CD4-positive, alpha-beta memory T cell (primary cell): ENCODE measurements at regions not wholly inside any gene's neighbourhood (a gene's known extent, or its start where the extent isn't known, plus 50 kb on each side); places are given as distances from the start of the nearest gene placed in this dataset.

ENCODE experiments used
- CTCF ChIA-PET: fragments of 350-600 bp; sonication (Branson Sonifier 250); formaldehyde crosslinking; loops from one replicate; lab custom pipeline; 2021; ENCODE audit warnings: inconsistent platforms; ENCODE audit not compliant: partially characterized antibody; lab: Charles Lee
- POLR2A ChIA-PET: fragments of 350-600 bp; sonication (Branson Sonifier 250); formaldehyde crosslinking; loops from one replicate; lab custom pipeline; 2021; ENCODE audit not compliant: partially characterized antibody; lab: Charles Lee
- DNase-seq, 5 donors: peaks; one replicate each; pipeline versions ENCODE4 v3.0.0 to v3.0.0-alpha.2; 2020 to 2022; ENCODE audit warnings: mixed read lengths in 1 of 5
- H3K27ac ChIP-seq: one replicate; pipeline ENCODE4 v1.7.0; 2013; ENCODE audit warnings: low read depth, low read length
- H3K27me3 ChIP-seq: 2 replicates; pipeline ENCODE4 v1.7.0; 2013; ENCODE audit warnings: mild to moderate bottlenecking, low read length, moderate library complexity; ENCODE audit not compliant: insufficient read depth
- H3K36me3 ChIP-seq: 2 replicates; pipeline ENCODE4 v1.7.0; 2013; ENCODE audit warnings: mild to moderate bottlenecking, low read length, moderate library complexity; ENCODE audit not compliant: insufficient read depth
- H3K4me1 ChIP-seq: 2 replicates; pipeline ENCODE4 v1.7.0; 2013; ENCODE audit warnings: mild to moderate bottlenecking, low read length, moderate library complexity; ENCODE audit not compliant: insufficient read depth
- H3K4me3 ChIP-seq, 2 donors: one replicate each; pipeline ENCODE4 v1.7.0; 2013; ENCODE audit warnings: low read length in 2 of 2, mild to moderate bottlenecking in 1 of 2
- H3K9me3 ChIP-seq, 2 donors: one replicate each; pipeline ENCODE4 v1.7.0; 2013; ENCODE audit warnings: low read length in 2 of 2, control low read depth in 1 of 2; ENCODE audit not compliant: control insufficient read depth in 1 of 2
- H3K27ac Mint-ChIP-seq, 7 donors: one replicate each; pipeline ENCODE4 v1.8.0; 2020 to 2021; ENCODE audit warnings: mixed read lengths in 7 of 7, mild to moderate bottlenecking in 6 of 7, inconsistent platforms in 3 of 7, moderate library complexity in 3 of 7
- H3K27me3 Mint-ChIP-seq, 2 donors: one replicate each; pipeline ENCODE4 v1.8.0; 2020 to 2021; ENCODE audit warnings: mixed read lengths in 2 of 2
- H3K36me3 Mint-ChIP-seq, 2 donors: one replicate each; pipeline ENCODE4 v1.8.0; 2020 to 2021; ENCODE audit warnings: mixed read lengths in 2 of 2, inconsistent platforms in 1 of 2, mild to moderate bottlenecking in 1 of 2
- H3K4me1 Mint-ChIP-seq, 4 donors: one replicate each; pipeline ENCODE4 v1.8.0; 2020 to 2021; ENCODE audit warnings: mixed read lengths in 4 of 4, mild to moderate bottlenecking in 1 of 4
- H3K4me3 Mint-ChIP-seq, 8 donors: one replicate each; pipeline ENCODE4 v1.8.0; 2020 to 2021; ENCODE audit warnings: mixed read lengths in 8 of 8, mild to moderate bottlenecking in 7 of 8, moderate library complexity in 6 of 8, inconsistent platforms in 3 of 8
- H3K9me3 Mint-ChIP-seq, 8 donors: one replicate each; pipeline ENCODE4 v1.8.0; 2020 to 2021; ENCODE audit warnings: mixed read lengths in 8 of 8, mild to moderate bottlenecking in 5 of 8, inconsistent platforms in 3 of 8, moderate library complexity in 1 of 8
- intact Hi-C: fragments of 100-400 bp; cut with micrococcal nuclease; formaldehyde crosslinking; loops from one replicate; pipeline ENCODE4 v1.15.1; 2023

- no peaks in the 10 kb centered on the region for H3K36me3 Mint-ChIP-seq
Measured at GRCh38 chr6:134560019-134560418, 242.1 kb upstream of the SGK1 start.

GRCh38 chr6:134557509-134557908, 239.6 kb upstream of the SGK1 start:
- no peaks in the 10 kb centered on the region for H3K27me3 Mint-ChIP-seq
- CTCF ChIA-PET: interaction anchor here (1.7 kb wide), 1 partner anchor 379 kb away, joined by 4 read pairs; no protein-coding TSS in a partner anchor
- intact Hi-C loops: no loop called here

More at GRCh38 chr6:134560019-134560418, 242.1 kb upstream of the SGK1 start:
- no peak overlapping the region for H3K4me3 ChIP-seq
- H3K36me3 ChIP-seq: no peaks in the 10 kb centered on the region
- Mint-ChIP-seq H3K4me3 (no peak overlapping the region), H3K9me3 (peaks cover 0 to 3% (median 0%) of the 10 kb centered on the region in 8 donors), H3K27ac (no peak overlapping the region), H3K4me1 (no peaks in the 10 kb centered on the region), H3K27me3 (no peaks in the 10 kb centered on the region)
- H3K27ac ChIP-seq: no peak overlapping the region
- ChIA-PET CTCF (interaction anchor here (0.5 kb wide), 1 partner anchor 25 kb away, joined by 3 read pairs; no protein-coding TSS in a partner anchor), POLR2A (no interaction called here)
- intact Hi-C loops: no loop called here
- no peak for DNase-seq
- no peaks in the 10 kb centered on the region for H3K27me3 ChIP-seq
- H3K9me3 ChIP-seq: no peaks in the 10 kb centered on the region
- no peaks in the 10 kb centered on the region for H3K4me1 ChIP-seq

GRCh38 chr6:134555672-134556071, 237.8 kb upstream of the SGK1 start:
- Histone ChIP-seq H3K4me1 (no peaks in the 10 kb centered on the region), H3K4me3 (no peak overlapping the region), H3K27ac (no peak overlapping the region), H3K9me3 (no peaks in the 10 kb centered on the region), H3K27me3 (no peaks in the 10 kb centered on the region), H3K36me3 (no peaks in the 10 kb centered on the region)
- ChIA-PET POLR2A (no interaction called here), CTCF (no interaction called here)
- intact Hi-C loops: no loop called here
- no peak overlapping the region for H3K4me3 Mint-ChIP-seq
- no peaks in the 10 kb centered on the region for H3K4me1 Mint-ChIP-seq
- no peaks in the 10 kb centered on the region for H3K36me3 Mint-ChIP-seq
- H3K9me3 Mint-ChIP-seq: peaks cover 0 to 5% (median 0%) of the 10 kb centered on the region in 8 donors
- DNase-seq: no peak
- H3K27me3 Mint-ChIP-seq: no peaks in the 10 kb centered on the region
- no peak overlapping the region for H3K27ac Mint-ChIP-seq

More at GRCh38 chr6:134557509-134557908, 239.6 kb upstream of the SGK1 start:
- no peaks in the 10 kb centered on the region for H3K9me3 ChIP-seq
- no peaks in the 10 kb centered on the region for H3K36me3 ChIP-seq
- H3K4me1 ChIP-seq: no peaks in the 10 kb centered on the region
- Mint-ChIP-seq H3K4me3 (no peak overlapping the region), H3K27ac (no peak overlapping the region), H3K4me1 (no peaks in the 10 kb centered on the region), H3K9me3 (peaks cover 0 to 5% (median 0%) of the 10 kb centered on the region in 8 donors), H3K36me3 (no peaks in the 10 kb centered on the region)
- no peak overlapping the region for H3K27ac ChIP-seq
- no peak overlapping the region for H3K4me3 ChIP-seq
- no peak for DNase-seq
- POLR2A ChIA-PET: no interaction called here
- no peaks in the 10 kb centered on the region for H3K27me3 ChIP-seq

- DNase-seq: no peak
- Histone ChIP-seq H3K4me3 (no peak overlapping the region), H3K36me3 (no peaks in the 10 kb centered on the region), H3K4me1 (no peaks in the 10 kb centered on the region), H3K27me3 (no peaks in the 10 kb centered on the region), H3K9me3 (no peaks in the 10 kb centered on the region), H3K27ac (no peak overlapping the region)
- Mint-ChIP-seq H3K9me3 (peaks cover 0 to 5% (median 0%) of the 10 kb centered on the region in 8 donors), H3K36me3 (no peaks in the 10 kb centered on the region), H3K4me1 (no peaks in the 10 kb centered on the region), H3K27me3 (no peaks in the 10 kb centered on the region), H3K4me3 (no peak overlapping the region), H3K27ac (no peak overlapping the region)
- intact Hi-C loops: no loop called here
- ChIA-PET POLR2A (no interaction called here), CTCF (no interaction called here)
Measured at GRCh38 chr6:134553936-134554335, 236.0 kb upstream of the SGK1 start.

- Histone ChIP-seq H3K4me1 (no peaks in the 10 kb centered on the region), H3K4me3 (no peak overlapping the region), H3K27me3 (no peaks in the 10 kb centered on the region), H3K36me3 (no peaks in the 10 kb centered on the region), H3K27ac (no peak overlapping the region), H3K9me3 (no peaks in the 10 kb centered on the region)
- Mint-ChIP-seq H3K27me3 (peaks cover 0 to 4% of the 10 kb centered on the region in 2 donors), H3K9me3 (peaks cover 0 to 4% (median 0%) of the 10 kb centered on the region in 8 donors), H3K36me3 (no peaks in the 10 kb centered on the region), H3K4me1 (no peaks in the 10 kb centered on the region), H3K27ac (no peak overlapping the region), H3K4me3 (no peak overlapping the region)
- CTCF ChIA-PET: interaction anchor here (0.8 kb wide), 1 partner anchor 370 kb away, joined by 3 read pairs; no protein-coding TSS in a partner anchor
- intact Hi-C loops: no loop called here
- POLR2A ChIA-PET: no interaction called here
- DNase-seq: no peak
Measured at GRCh38 chr6:134551245-134551960, 233.5 kb upstream of the SGK1 start.

DNA sequence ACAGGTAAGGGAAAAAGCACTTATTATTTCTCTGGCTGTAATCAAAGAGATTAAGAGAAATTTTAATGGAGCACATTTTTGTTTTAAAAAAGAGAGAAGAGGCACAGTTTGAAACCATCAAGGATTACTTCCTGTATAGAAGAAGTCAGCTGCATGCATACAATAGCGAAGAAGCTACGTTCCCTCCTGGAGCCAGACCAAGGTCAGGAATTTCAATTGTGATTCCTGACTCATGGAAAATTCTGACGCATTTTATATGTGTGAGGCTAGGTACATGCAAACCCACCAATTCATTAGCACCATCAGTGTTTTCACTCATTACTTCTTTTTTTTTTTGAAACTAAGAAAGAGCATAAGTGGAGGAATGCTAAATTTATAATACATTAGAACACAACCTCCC, 232.7 kb upstream of the SGK1 start:
- Histone ChIP-seq H3K4me1 (no peaks in the 10 kb centered on the region), H3K4me3 (no peak overlapping the region), H3K9me3 (no peaks in the 10 kb centered on the region), H3K36me3 (no peaks in the 10 kb centered on the region), H3K27me3 (no peaks in the 10 kb centered on the region), H3K27ac (no peak overlapping the region)
- intact Hi-C loops: no loop called here
- DNase-seq: no peak
- Mint-ChIP-seq H3K36me3 (no peaks in the 10 kb centered on the region), H3K27ac (no peak overlapping the region), H3K27me3 (peaks cover 0 to 4% of the 10 kb centered on the region in 2 donors), H3K4me1 (no peaks in the 10 kb centered on the region), H3K9me3 (peaks cover 0 to 2% (median 0%) of the 10 kb centered on the region in 8 donors), H3K4me3 (no peak overlapping the region)
- POLR2A ChIA-PET: no interaction called here
- CTCF ChIA-PET: interaction anchor here (0.8 kb wide), 1 partner anchor 369 kb away, joined by 3 read pairs; no protein-coding TSS in a partner anchor

DNA sequence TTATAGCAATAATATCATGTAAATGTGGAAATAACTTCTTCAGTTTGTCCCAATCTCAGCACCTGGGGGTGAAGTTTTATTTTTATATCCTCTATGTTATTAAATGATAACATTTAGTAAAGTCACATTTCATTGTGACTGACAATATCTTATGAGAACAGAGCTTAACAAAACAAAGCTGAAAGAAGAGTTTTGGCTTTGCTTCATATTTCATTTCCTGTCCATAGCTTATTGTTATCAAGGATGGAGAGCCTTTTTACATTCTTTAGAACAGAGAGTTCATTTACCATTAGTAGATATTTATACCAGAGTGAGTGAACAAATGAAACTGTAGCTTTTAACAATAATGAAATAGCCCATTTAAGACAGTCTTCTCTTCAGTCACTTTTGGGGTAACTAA, 231.9 kb upstream of the SGK1 start:
- CTCF ChIA-PET: no interaction called here

More for the DNA sequence above, 231.9 kb upstream of the SGK1 start:
- no peaks in the 10 kb centered on the region for H3K36me3 ChIP-seq
- H3K9me3 ChIP-seq: no peaks in the 10 kb centered on the region
- DNase-seq: no peak
- no peak overlapping the region for H3K27ac ChIP-seq
- Mint-ChIP-seq H3K27me3 (peaks cover 0 to 4% of the 10 kb centered on the region in 2 donors), H3K9me3 (peaks cover 0 to 2% (median 0%) of the 10 kb centered on the region in 8 donors), H3K27ac (no peak overlapping the region), H3K4me1 (no peaks in the 10 kb centered on the region), H3K4me3 (no peak overlapping the region), H3K36me3 (no peaks in the 10 kb centered on the region)
- H3K4me3 ChIP-seq: no peak overlapping the region
- H3K27me3 ChIP-seq: no peaks in the 10 kb centered on the region
- no peaks in the 10 kb centered on the region for H3K4me1 ChIP-seq
- POLR2A ChIA-PET: no interaction called here
- intact Hi-C loops: no loop called here
